HEK293 (cell line): ENCODE measurements at regions not wholly inside any gene's neighbourhood (a gene's known extent, or its start where the extent isn't known, plus 50 kb on each side); places are given as distances from the start of the nearest gene placed in this dataset.

Experiments used
- CTCF ChIA-PET: fragments of 350-600 bp; formaldehyde crosslinking; extraction: SDS; loops from one replicate; lab custom pipeline; 2021; ENCODE audit warnings: antibody characterized with exemption; lab: Yijun Ruan, JAX
- POLR2A ChIA-PET: fragments of 300-600 bp; formaldehyde crosslinking; extraction: SDS; loops from one replicate; lab custom pipeline; 2020; ENCODE audit warnings: antibody characterized with exemption, inconsistent platforms; lab: Yijun Ruan, JAX
- H3K27ac ChIP-seq: fragments of 200-500 bp; sonication (Bioruptor generic); 2 replicates; pipeline ENCODE4 v1.5.1; 2014; ENCODE audit warnings: low read depth, low read length, control low read depth, inconsistent platforms; ENCODE audit errors: extremely low read depth
- H3K36me3 ChIP-seq, 2 experiments: fragments of 200-500 bp in 1 of 2; sonication (Bioruptor generic) in 1 of 2; 1 replicate in 1 of 2; 2 replicates in 1 of 2; pipeline ENCODE4 v1.5.1; 2014 to 2017; ENCODE audit warnings: inconsistent platforms in 2 of 2, low read length in 2 of 2; ENCODE audit not compliant: control insufficient read depth in 2 of 2, insufficient read depth in 1 of 2
- H3K4me1 ChIP-seq: fragments of 200-500 bp; sonication (Bioruptor generic); 2 replicates; pipeline ENCODE4 v1.5.1; 2014; ENCODE audit warnings: mild to moderate bottlenecking, low read length, inconsistent platforms; ENCODE audit not compliant: control insufficient read depth, insufficient read depth
- H3K4me3 ChIP-seq: 2 replicates; pipeline ENCODE4 v1.5.1; 2011; ENCODE audit warnings: low read depth, mild to moderate bottlenecking, control low read depth, low read length, moderate library complexity
- H3K9me3 ChIP-seq: fragments of 200-500 bp; sonication (Bioruptor generic); 2 replicates; pipeline ENCODE4 v1.5.1; 2014; ENCODE audit warnings: low read depth, low read length, inconsistent platforms; ENCODE audit not compliant: control insufficient read depth, insufficient read depth
- GLIS2 ChIP-seq: fragments of 450-650 bp; formaldehyde crosslinking; IDR thresholded peaks from 2 replicates; pipeline ENCODE4 v1.5.1; 2016; ENCODE audit warnings: missing biosample characterization, missing genetic modification characterization
- RBAK ChIP-seq: fragments of 450-650 bp; formaldehyde crosslinking; IDR thresholded peaks from 2 replicates; pipeline ENCODE4 v1.5.1; 2016; ENCODE audit warnings: missing biosample characterization, missing genetic modification characterization
- YY1 ChIP-seq: fragments of 450-650 bp; formaldehyde crosslinking; IDR thresholded peaks from 2 replicates; pipeline ENCODE4 v1.5.1; 2018; ENCODE audit warnings: missing biosample characterization, missing genetic modification characterization
- YY2 ChIP-seq: fragments of 450-650 bp; formaldehyde crosslinking; IDR thresholded peaks from 2 replicates; pipeline ENCODE4 v1.5.1; 2016; ENCODE audit warnings: missing biosample characterization, missing genetic modification characterization
- ZBTB17 ChIP-seq: fragments of 450-650 bp; formaldehyde crosslinking; IDR thresholded peaks from 2 replicates; pipeline ENCODE4 v1.5.1; 2016; ENCODE audit warnings: missing biosample characterization, missing genetic modification characterization
- ZFP69B ChIP-seq: fragments of 450-650 bp; formaldehyde crosslinking; IDR thresholded peaks from 2 replicates; pipeline ENCODE4 v1.5.1; 2016; ENCODE audit warnings: missing biosample characterization, missing genetic modification characterization
- ZIC2 ChIP-seq: fragments of 450-650 bp; formaldehyde crosslinking; IDR thresholded peaks from 2 replicates; pipeline ENCODE4 v1.5.1; 2016; ENCODE audit warnings: missing biosample characterization, missing genetic modification characterization
- ZNF121 ChIP-seq: fragments of 450-650 bp; formaldehyde crosslinking; IDR thresholded peaks from 2 replicates; pipeline ENCODE4 v1.5.1; 2016; ENCODE audit warnings: missing biosample characterization, missing genetic modification characterization
- ZNF146 ChIP-seq: fragments of 450-650 bp; formaldehyde crosslinking; IDR thresholded peaks from 2 replicates; pipeline ENCODE4 v1.5.1; 2016; ENCODE audit warnings: missing biosample characterization, missing genetic modification characterization
- ZNF16 ChIP-seq: fragments of 450-650 bp; formaldehyde crosslinking; IDR thresholded peaks from 2 replicates; pipeline ENCODE4 v1.5.1; 2016; ENCODE audit warnings: low read depth, missing biosample characterization, missing genetic modification characterization
- ZNF2 ChIP-seq: fragments of 450-650 bp; formaldehyde crosslinking; IDR thresholded peaks from 2 replicates; pipeline ENCODE4 v1.5.1; 2016; ENCODE audit warnings: missing biosample characterization, missing genetic modification characterization
- ZNF214 ChIP-seq: fragments of 450-650 bp; formaldehyde crosslinking; IDR thresholded peaks from 2 replicates; pipeline ENCODE4 v1.5.1; 2017; ENCODE audit warnings: missing biosample characterization, mild to moderate bottlenecking, missing genetic modification characterization, borderline replicate concordance
- ZNF24 ChIP-seq: fragments of 450-650 bp; formaldehyde crosslinking; IDR thresholded peaks from 2 replicates; pipeline ENCODE4 v1.5.1; 2016; ENCODE audit warnings: missing biosample characterization, missing genetic modification characterization
- ZNF311 ChIP-seq: fragments of 450-650 bp; formaldehyde crosslinking; IDR thresholded peaks from 2 replicates; pipeline ENCODE4 v1.5.1; 2017; ENCODE audit warnings: missing biosample characterization, missing genetic modification characterization, borderline replicate concordance
- ZNF37A ChIP-seq: fragments of 450-650 bp; IDR thresholded peaks from 2 replicates; pipeline ENCODE4 v1.5.1; 2018; ENCODE audit warnings: missing biosample characterization, missing genetic modification characterization
- ZNF391 ChIP-seq: fragments of 450-650 bp; formaldehyde crosslinking; IDR thresholded peaks from 2 replicates; pipeline ENCODE4 v1.5.1; 2016; ENCODE audit warnings: low read depth, missing biosample characterization, missing genetic modification characterization, borderline replicate concordance
- ZNF416 ChIP-seq: fragments of 450-650 bp; formaldehyde crosslinking; IDR thresholded peaks from 2 replicates; pipeline ENCODE4 v1.5.1; 2016; ENCODE audit warnings: missing biosample characterization, missing genetic modification characterization
- ZNF423 ChIP-seq: fragments of 450-650 bp; formaldehyde crosslinking; IDR thresholded peaks from 2 replicates; pipeline ENCODE4 v1.5.1; 2016; ENCODE audit warnings: missing biosample characterization, missing genetic modification characterization
- ZNF48 ChIP-seq: fragments of 450-650 bp; formaldehyde crosslinking; IDR thresholded peaks from 2 replicates; pipeline ENCODE4 v1.5.1; 2016; ENCODE audit warnings: missing biosample characterization, missing genetic modification characterization
- ZNF510 ChIP-seq: fragments of 450-650 bp; formaldehyde crosslinking; IDR thresholded peaks from 2 replicates; pipeline ENCODE4 v1.5.1; 2018; ENCODE audit warnings: mild to moderate bottlenecking, missing genetic modification characterization, missing biosample characterization; ENCODE audit not compliant: insufficient replicate concordance
- ZNF514 ChIP-seq: fragments of 450-650 bp; formaldehyde crosslinking; IDR thresholded peaks from 2 replicates; pipeline ENCODE4 v1.5.1; 2016; ENCODE audit warnings: missing biosample characterization, missing genetic modification characterization
- ZNF560 ChIP-seq: fragments of 450-650 bp; formaldehyde crosslinking; IDR thresholded peaks from 2 replicates; pipeline ENCODE4 v1.5.1; 2017; ENCODE audit warnings: missing biosample characterization, missing genetic modification characterization, borderline replicate concordance
- ZNF623 ChIP-seq: fragments of 450-650 bp; formaldehyde crosslinking; IDR thresholded peaks from 2 replicates; pipeline ENCODE4 v1.5.1; 2016; ENCODE audit warnings: missing biosample characterization, missing genetic modification characterization
- ZNF792 ChIP-seq: fragments of 450-650 bp; formaldehyde crosslinking; IDR thresholded peaks from 2 replicates; pipeline ENCODE4 v1.5.1; 2016; ENCODE audit warnings: missing biosample characterization, missing genetic modification characterization
- ZSCAN4 ChIP-seq: fragments of 450-650 bp; formaldehyde crosslinking; IDR thresholded peaks from 2 replicates; pipeline ENCODE4 v1.5.1; 2017; ENCODE audit warnings: missing biosample characterization, missing genetic modification characterization
- TF ChIP-seq, protein P1 (sequence below): fragments of 450-650 bp; formaldehyde crosslinking; IDR thresholded peaks from 2 replicates; pipeline ENCODE4 v1.5.1; 2016; ENCODE audit warnings: missing biosample characterization, missing genetic modification characterization
- TF ChIP-seq, protein P2 (sequence below): fragments of 450-650 bp; formaldehyde crosslinking; IDR thresholded peaks from 2 replicates; pipeline ENCODE4 v1.5.1; 2016; ENCODE audit warnings: missing biosample characterization, missing genetic modification characterization

DNA sequence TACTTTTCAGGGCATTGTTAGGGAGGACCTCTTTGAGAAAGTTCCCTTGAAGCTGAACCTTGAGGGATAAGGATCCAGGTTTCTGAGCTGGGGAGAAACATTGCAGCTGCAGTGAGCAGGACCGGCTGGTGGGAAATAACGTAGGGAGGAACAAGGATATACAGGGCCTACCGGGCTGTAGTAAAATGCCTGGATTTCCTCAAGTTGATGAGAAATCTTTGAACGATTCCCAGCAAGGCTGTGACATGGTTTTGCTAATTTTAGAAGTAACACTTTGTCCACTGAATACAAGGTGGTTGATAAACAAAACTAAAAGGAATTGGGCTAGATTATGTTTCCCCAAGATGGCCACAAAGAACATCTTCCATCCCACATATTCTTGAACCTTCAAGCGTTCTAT, 137.0 kb upstream of the AGBL1 start (continued):
- TF ChIP-seq, protein P1, sequence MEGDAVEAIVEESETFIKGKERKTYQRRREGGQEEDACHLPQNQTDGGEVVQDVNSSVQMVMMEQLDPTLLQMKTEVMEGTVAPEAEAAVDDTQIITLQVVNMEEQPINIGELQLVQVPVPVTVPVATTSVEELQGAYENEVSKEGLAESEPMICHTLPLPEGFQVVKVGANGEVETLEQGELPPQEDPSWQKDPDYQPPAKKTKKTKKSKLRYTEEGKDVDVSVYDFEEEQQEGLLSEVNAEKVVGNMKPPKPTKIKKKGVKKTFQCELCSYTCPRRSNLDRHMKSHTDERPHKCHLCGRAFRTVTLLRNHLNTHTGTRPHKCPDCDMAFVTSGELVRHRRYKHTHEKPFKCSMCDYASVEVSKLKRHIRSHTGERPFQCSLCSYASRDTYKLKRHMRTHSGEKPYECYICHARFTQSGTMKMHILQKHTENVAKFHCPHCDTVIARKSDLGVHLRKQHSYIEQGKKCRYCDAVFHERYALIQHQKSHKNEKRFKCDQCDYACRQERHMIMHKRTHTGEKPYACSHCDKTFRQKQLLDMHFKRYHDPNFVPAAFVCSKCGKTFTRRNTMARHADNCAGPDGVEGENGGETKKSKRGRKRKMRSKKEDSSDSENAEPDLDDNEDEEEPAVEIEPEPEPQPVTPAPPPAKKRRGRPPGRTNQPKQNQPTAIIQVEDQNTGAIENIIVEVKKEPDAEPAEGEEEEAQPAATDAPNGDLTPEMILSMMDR (tag by site-specific recombination) = no peak
- TF ChIP-seq ZNF510 (no peak), ZNF214 (tag by site-specific recombination) (no peak)
- TF ChIP-seq, protein P2, sequence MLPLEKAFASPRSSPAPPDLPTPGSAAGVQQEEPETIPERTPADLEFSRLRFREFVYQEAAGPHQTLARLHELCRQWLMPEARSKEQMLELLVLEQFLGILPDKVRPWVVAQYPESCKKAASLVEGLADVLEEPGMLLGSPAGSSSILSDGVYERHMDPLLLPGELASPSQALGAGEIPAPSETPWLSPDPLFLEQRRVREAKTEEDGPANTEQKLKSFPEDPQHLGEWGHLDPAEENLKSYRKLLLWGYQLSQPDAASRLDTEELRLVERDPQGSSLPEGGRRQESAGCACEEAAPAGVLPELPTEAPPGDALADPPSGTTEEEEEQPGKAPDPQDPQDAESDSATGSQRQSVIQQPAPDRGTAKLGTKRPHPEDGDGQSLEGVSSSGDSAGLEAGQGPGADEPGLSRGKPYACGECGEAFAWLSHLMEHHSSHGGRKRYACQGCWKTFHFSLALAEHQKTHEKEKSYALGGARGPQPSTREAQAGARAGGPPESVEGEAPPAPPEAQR = no peak
- TF ChIP-seq, all 188 proteins: peak for 0

- CTCF ChIA-PET = interaction anchor here (0.7 kb wide), 1 partner anchor 1847 kb away, joined by 3 read pairs; no protein-coding TSS in a partner anchor
- POLR2A ChIA-PET = no interaction called here
- Histone ChIP-seq H3K4me3 (no peak overlapping the region), H3K27ac (no peak overlapping the region), H3K9me3 (no peaks in the 10 kb centered on the region), H3K36me3 (no peaks in the 10 kb centered on the region), H3K4me1 (peaks cover 8% of the 10 kb centered on the region)
- TF ChIP-seq ZSCAN4 (tag by site-specific recombination) = no peak
- no peak for TF ChIP-seq YY2 (tag by site-specific recombination)
- no peak for TF ChIP-seq RBAK (tag by site-specific recombination)
- TF ChIP-seq ZNF623 (tag by site-specific recombination) = no peak
- no peak for TF ChIP-seq ZNF121
- no peak for TF ChIP-seq ZNF391 (tag by site-specific recombination)
- TF ChIP-seq ZNF311 (tag by site-specific recombination) = no peak
- TF ChIP-seq ZNF24 (tag by site-specific recombination) = no peak
- TF ChIP-seq ZBTB17 (tag by site-specific recombination) = no peak
- TF ChIP-seq ZNF560 (tag by site-specific recombination) = no peak
These were observed 136.5 kb upstream of the AGBL1 start for GRCh38 chr15:85943151-85943550.

DNA sequence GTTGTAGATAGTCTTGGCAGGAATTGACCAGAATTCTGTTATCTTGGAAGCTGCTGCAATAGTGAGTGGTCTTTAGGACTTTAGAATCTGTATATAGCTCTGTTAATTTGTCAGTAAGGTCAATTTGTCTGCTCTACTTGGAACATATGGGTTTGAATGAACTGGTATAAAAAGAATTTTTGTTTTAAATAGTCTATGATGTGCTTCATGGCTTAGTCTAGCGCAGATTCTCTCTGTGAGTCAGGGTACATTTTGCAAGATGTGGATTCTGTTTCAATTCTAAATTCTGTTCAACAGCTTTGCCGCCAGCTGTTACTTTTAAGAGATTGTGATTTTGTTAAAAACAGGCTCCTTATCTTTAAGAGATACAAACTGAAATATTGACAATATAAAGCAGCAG, 135.9 kb upstream of the AGBL1 start:
- H3K4me1 ChIP-seq = peaks cover 8% of the 10 kb centered on the region
- H3K36me3 ChIP-seq = no peaks in the 10 kb centered on the region
- ChIA-PET CTCF (interaction anchor here (0.7 kb wide), 1 partner anchor 1846 kb away, joined by 3 read pairs; no protein-coding TSS in a partner anchor), POLR2A (no interaction called here)
- H3K27ac ChIP-seq = no peak overlapping the region
- TF ChIP-seq GLIS2 (tag by site-specific recombination) = no peak
- TF ChIP-seq ZNF37A (tag by site-specific recombination) = no peak
- no peak for TF ChIP-seq ZNF146 (tag by site-specific recombination)
- TF ChIP-seq ZNF510 = no peak
- no peaks in the 10 kb centered on the region for H3K9me3 ChIP-seq
- no peak overlapping the region for H3K4me3 ChIP-seq

- Histone ChIP-seq H3K27ac (no peak overlapping the region), H3K4me1 (no peaks in the 10 kb centered on the region), H3K9me3 (no peaks in the 10 kb centered on the region), H3K36me3 (no peaks in the 10 kb centered on the region), H3K4me3 (no peak overlapping the region)
- CTCF ChIA-PET = interaction anchor here (1.1 kb wide), 1 partner anchor 13 kb away, joined by 4 read pairs; no protein-coding TSS in a partner anchor
- POLR2A ChIA-PET = no interaction called here
- TF ChIP-seq ZNF2 (tag by site-specific recombination) (no peak), ZNF48 (tag by site-specific recombination) (no peak), ZIC2 (no peak), ZNF423 (tag by site-specific recombination) (no peak), YY1 (tag by site-specific recombination) (no peak), ZNF792 (tag by site-specific recombination) (no peak), ZNF514 (tag by site-specific recombination) (no peak), ZNF416 (tag by site-specific recombination) (no peak), ZNF16 (tag by site-specific recombination) (no peak), ZFP69B (tag by site-specific recombination) (no peak)
These were observed 132.7 kb upstream of the AGBL1 start for GRCh38 chr15:85947021-85947420.
